8988T (cell line): ENCODE measurements at regions not wholly inside any gene's neighbourhood (a gene's known extent, or its start where the extent isn't known, plus 50 kb on each side); places are given as distances from the start of the nearest gene placed in this dataset.

Source experiments
- DNase-seq: peaks from one replicate; pipeline ENCODE4 v3.0.0; 2011

DNA sequence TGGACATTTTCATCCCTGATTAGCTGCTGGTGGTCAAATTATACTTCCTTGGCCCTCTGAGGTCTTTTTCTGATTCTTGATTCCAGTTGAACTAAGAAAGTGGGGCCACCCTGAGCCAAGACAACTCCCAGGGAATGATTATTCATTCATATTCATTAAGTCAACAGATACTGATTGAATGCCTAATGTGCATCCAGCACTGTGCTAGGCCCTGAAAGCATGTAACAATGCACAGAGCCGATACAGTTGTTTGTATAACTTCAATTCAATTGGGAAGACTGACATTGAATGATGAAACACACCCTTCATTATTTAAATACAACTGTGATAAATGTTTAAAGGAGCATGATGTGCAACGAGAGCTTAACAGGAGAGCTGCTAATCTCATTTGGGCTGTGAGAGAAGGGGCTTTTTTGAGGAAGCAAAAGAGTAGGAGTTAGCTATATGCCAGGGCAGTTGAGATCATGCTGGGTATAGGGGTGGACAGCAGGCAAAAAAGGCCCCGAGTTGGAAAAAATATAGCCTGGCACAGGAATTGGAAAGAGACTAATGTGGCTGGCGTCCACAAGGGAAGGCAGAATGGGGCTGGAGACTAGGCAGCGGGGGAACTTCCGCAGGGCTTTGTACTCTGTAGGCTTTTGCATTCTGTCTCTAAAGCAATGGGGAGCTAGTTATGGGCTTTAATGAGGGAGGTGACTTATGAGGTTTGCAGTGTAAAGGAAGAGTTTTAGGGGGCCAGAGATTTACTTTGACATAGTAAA, 57.2 kb upstream of the ACVR1 start:
- no peak for DNase-seq

DNA sequence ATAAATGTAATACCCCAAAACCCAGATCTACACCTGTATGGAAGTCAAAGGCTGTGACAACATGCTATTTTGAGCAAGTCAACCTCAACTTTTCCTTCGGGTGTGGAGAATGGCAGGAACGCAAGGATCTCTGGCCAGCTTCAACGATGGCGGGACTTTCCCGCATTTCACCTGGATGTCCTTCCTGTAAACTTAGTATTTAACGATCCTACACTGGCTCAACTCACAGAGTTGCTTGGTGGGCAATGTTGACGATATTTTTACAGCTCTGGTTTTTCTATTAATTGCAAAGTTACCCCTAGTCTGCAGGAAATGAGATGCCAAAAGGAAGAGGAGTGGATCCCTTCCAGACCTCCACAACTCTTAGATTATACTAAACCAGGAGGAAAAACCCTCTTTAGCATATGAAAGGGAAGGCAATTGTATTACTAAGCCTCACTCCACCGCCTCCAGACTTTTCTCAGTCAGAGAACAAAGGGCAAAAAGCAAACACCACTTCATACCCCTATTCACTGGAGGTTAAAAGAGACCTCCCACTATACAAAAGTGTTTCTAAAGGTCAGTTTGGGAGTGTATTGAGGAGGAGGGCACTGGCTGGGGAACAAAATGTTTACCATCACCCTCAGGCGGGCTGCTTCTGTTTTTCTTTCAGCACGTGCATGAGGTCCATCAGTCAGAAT, 56.5 kb upstream of the ACVR1 start:
- no peak for DNase-seq

DNA sequence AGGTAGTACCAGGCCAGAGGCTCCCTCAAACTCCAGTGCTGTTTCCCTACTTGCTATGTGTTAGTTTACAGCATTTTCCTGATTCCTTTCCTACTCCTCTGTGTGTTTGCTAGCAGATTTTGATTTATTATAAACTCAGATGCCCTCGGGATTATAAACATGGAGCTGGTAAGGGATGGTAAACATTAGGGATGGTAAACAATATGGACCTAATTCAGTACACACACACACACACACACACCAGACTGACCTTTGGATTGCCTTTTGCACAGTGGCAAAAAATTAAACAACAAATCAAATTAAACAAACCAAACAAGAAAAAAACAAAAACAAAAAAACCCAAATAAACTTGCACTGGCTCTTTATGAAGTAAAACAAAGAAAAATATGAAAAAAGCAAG, 55.4 kb upstream of the ACVR1 start:
- DNase-seq: no peak

DNA sequence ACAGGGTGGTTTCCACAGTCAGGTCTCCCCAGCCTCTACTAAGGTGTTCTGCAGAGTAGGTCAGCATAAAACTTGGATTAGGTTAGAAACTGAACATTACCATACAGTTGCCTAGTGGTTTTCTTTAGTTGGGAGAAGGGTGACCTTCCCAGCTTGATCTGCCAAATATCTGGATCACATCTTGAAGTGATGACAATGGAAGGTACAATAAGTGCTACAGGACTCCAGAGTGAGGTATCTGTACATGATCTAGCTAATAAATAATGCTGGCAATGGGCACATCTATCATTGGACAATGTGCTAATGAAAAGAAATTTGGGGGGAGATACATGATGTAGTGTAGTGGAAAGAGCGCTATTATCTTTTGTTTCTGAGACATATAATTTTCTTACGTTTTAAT, 54.6 kb upstream of the ACVR1 start:
- DNase-seq: no peak

DNA sequence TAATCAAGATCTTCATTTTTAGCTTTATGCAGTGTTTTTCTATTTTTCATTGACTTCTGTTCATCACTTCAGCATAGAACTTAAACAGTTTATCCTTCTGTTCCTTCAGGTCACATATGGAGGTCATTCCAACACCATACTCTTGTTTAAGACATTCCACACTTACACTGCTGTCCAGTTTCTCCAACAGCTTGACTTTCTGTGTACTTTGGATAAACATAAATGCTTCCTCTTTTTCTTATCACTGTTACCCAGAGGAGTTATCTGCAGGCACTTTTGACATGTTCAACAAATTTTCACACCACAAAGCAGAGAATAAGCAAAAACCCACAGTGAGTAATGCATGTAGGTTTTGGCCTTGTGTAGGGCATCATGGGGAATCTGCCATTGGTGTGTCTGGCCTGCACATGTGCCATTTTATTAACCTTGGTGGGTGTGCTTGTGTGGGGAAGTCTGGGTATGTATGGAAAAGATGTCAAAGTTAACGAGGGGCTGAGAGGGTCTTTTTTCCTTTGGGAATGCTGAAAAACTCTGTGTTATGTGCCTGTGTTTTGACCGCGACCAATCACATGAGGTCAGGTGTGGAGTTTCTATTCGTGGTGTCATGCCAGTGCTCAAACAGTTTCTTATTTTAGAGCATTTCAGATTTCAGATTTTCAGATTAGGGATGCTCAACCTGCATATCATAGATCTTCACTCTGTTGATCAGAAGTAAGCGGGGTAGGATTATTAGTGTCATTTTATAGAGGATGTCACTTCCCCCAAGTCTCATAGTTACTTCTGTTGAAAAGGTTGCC, 53.9 kb upstream of the ACVR1 start:
- no peak for DNase-seq

DNA sequence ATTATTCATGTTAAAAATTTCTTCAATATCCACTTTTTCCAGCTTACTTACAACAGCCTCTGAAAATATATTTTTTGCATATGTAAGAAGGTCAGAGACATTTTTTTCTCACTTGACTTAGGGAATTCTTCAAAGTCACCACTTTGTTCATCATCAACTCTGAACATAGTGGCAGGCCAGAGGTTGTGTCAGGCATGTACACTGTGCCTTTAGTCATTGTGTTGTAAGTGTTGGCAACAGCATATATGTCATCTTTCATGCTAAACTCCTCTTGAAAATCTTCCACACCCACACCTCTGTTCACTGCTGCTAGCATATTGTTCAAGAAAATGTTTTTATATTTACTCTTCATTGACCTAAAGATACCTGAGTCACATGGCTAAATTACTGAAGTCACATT, 52.2 kb upstream of the ACVR1 start:
- no peak for DNase-seq

DNA sequence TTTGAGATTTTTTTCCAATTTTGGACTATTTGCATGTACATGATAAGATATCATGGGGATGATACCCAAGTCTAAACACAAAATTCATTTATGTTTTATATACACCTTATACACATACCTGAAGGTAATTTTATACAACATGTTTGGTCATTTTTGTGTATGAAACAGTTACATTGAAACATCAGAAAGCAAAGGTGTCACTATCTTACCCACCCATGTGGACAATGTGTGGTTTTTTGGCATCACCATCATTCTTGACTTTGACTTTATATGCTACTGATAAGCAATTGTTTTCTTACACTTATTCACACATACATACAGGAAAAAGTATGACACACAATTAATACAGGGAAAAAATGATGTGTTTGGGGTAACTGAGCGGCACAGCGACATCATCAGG, 51.0 kb upstream of the ACVR1 start:
- no peak for DNase-seq
